ENCODE measurements at regions not wholly inside any gene's neighbourhood (a gene's known extent, or its start where the extent isn't known, plus 50 kb on each side); places are given as distances from the start of the nearest gene placed in this dataset.

- TF ChIP-seq CTCF (IDR thresholded peaks at IDR 0.05) (no peak), POLR2A (IDR thresholded peaks at IDR 0.05) (no peak)
Measured at GRCh38 chr12:131458048-131458374, 252.9 kb upstream of the SFSWAP start.

Data from lower leg skin (tissue), 3 donors.